ENCODE measurements at regions not wholly inside any gene's neighbourhood (a gene's known extent, or its start where the extent isn't known, plus 50 kb on each side); places are given as distances from the start of the nearest gene placed in this dataset.

DNA sequence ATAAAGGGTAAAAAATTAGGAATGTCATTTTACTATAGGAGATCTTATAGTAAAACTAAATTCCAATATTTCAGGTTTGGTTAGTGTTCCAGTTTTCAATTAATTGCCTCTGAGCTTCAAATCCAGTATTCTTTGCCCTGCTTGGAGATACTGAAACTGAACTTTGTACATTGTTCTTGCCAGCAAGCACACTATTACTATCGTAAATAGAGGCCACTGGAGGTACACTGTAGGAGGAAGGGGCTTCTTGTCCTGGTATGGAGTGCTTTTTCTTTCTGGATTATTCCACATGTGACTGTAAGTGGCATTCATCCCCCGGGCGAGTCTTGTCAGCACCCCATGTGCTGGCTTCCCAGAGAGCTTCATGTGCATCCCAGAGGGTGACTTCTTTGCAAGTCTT, 234.7 kb upstream of the PTPRZ1 start:
- no peak for TF ChIP-seq EP300 (IDR thresholded peaks at IDR 0.05; ENCODE audit: low read depth)
- TF ChIP-seq POLR2AphosphoS5 (IDR thresholded peaks at IDR 0.05): no peak
- TF ChIP-seq, protein P1, sequence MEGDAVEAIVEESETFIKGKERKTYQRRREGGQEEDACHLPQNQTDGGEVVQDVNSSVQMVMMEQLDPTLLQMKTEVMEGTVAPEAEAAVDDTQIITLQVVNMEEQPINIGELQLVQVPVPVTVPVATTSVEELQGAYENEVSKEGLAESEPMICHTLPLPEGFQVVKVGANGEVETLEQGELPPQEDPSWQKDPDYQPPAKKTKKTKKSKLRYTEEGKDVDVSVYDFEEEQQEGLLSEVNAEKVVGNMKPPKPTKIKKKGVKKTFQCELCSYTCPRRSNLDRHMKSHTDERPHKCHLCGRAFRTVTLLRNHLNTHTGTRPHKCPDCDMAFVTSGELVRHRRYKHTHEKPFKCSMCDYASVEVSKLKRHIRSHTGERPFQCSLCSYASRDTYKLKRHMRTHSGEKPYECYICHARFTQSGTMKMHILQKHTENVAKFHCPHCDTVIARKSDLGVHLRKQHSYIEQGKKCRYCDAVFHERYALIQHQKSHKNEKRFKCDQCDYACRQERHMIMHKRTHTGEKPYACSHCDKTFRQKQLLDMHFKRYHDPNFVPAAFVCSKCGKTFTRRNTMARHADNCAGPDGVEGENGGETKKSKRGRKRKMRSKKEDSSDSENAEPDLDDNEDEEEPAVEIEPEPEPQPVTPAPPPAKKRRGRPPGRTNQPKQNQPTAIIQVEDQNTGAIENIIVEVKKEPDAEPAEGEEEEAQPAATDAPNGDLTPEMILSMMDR (IDR thresholded peaks at IDR 0.05): no peak
- TF ChIP-seq POLR2A (IDR thresholded peaks at IDR 0.05): no peak

Measured in transverse colon (tissue), 4 donors.